ENCODE measurements at regions not wholly inside any gene's neighbourhood (a gene's known extent, or its start where the extent isn't known, plus 50 kb on each side); places are given as distances from the start of the nearest gene placed in this dataset.

- no peak for DNase-seq (ENCODE audit: low read depth, low spot score)
These were observed 425.2 kb upstream of the ZNF608 start for GRCh38 chr5:125171641-125172040.

GRCh38 chr5:125175348-125176004, 429.0 kb upstream of the ZNF608 start:
- no peak for DNase-seq (ENCODE audit: low read depth, low spot score)

GRCh38 chr5:125176005-125176390, 429.6 kb upstream of the ZNF608 start:
- DNase-seq (ENCODE audit: low read depth, low spot score) = no peak

- no peak for DNase-seq (ENCODE audit: low read depth, low spot score)
These were observed 430.9 kb upstream of the ZNF608 start for GRCh38 chr5:125177340-125177739.

GRCh38 chr5:125179612-125180011, 433.2 kb upstream of the ZNF608 start:
- no peak for DNase-seq (ENCODE audit: low read depth, low spot score)

- no peak for DNase-seq (ENCODE audit: low read depth, low spot score)
These were observed 433.9 kb upstream of the ZNF608 start for GRCh38 chr5:125180231-125180829.

GRCh38 chr5:125181159-125181558, 434.7 kb upstream of the ZNF608 start:
- no peak for DNase-seq (ENCODE audit: low read depth, low spot score)

GRCh38 chr5:125181955-125182354, 435.5 kb upstream of the ZNF608 start:
- no peak for DNase-seq (ENCODE audit: low read depth, low spot score)

- no peak for DNase-seq (ENCODE audit: low read depth, low spot score)
These were observed 439.3 kb upstream of the ZNF608 start for GRCh38 chr5:125185740-125186139.

GRCh38 chr5:125186911-125187375, 440.5 kb upstream of the ZNF608 start:
- DNase-seq (ENCODE audit: low read depth, low spot score) = no peak

- no peak for DNase-seq (ENCODE audit: low read depth, low spot score)
These were observed 443.1 kb upstream of the ZNF608 start for GRCh38 chr5:125189531-125189941.

- DNase-seq (ENCODE audit: low read depth, low spot score) = no peak
These were observed 444.0 kb upstream of the ZNF608 start for GRCh38 chr5:125190232-125191087.

- DNase-seq (ENCODE audit: low read depth, low spot score) = no peak
These were observed 448.4 kb upstream of the ZNF608 start for GRCh38 chr5:125194883-125195282.

GRCh38 chr5:125196481-125197111, 450.2 kb upstream of the ZNF608 start:
- DNase-seq (ENCODE audit: low read depth, low spot score) = no peak

GRCh38 chr5:125197321-125197720, 450.9 kb upstream of the ZNF608 start:
- DNase-seq (ENCODE audit: low read depth, low spot score) = no peak

- no peak for DNase-seq (ENCODE audit: low read depth, low spot score)
These were observed 452.0 kb upstream of the ZNF608 start for GRCh38 chr5:125198270-125198974.

GRCh38 chr5:125199373-125199772, 452.9 kb upstream of the ZNF608 start:
- no peak for DNase-seq (ENCODE audit: low read depth, low spot score)

GRCh38 chr5:125199968-125200865, 453.8 kb upstream of the ZNF608 start:
- DNase-seq (ENCODE audit: low read depth, low spot score) = no peak

- DNase-seq (ENCODE audit: low read depth, low spot score) = no peak
These were observed 454.5 kb upstream of the ZNF608 start for GRCh38 chr5:125200866-125201373.

- DNase-seq (ENCODE audit: low read depth, low spot score) = no peak
These were observed 455.1 kb upstream of the ZNF608 start for GRCh38 chr5:125201446-125202052.

All from activated CD4-positive, CD25-positive, alpha-beta regulatory T cell treated with anti-CD3 and anti-CD28 coated beads, Interleukin-2, amount 50 U/mL, for 16 hours (primary cell).